ENCODE measurements at regions not wholly inside any gene's neighbourhood (a gene's known extent, or its start where the extent isn't known, plus 50 kb on each side); places are given as distances from the start of the nearest gene placed in this dataset.
"Not testable (repeated sequence)": the region's sequence is repeated elsewhere in the genome, so short reads cannot be mapped to it uniquely, and the experiment has no call there.

DNA sequence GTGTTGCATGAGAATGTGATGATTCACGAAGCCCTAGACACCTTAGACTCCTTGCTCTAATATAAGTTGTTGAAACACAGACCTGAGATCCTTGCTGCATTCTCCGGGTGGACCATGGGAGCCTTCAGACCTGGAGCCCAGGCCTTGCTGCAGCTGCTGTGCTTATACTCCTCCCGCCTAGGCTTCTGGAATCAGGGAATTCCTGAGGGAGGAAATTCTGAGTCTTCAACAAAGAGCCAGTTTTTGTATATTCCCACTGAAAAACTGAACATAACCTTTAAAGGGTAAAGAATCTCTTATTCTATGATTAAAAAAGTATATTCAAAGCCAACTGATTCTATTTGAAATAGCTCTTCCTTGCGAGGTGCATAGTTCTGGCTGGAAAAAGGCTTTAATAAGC is 245.1 kb upstream of the ELAVL2 start:
- DNase-seq: no peak

DNA sequence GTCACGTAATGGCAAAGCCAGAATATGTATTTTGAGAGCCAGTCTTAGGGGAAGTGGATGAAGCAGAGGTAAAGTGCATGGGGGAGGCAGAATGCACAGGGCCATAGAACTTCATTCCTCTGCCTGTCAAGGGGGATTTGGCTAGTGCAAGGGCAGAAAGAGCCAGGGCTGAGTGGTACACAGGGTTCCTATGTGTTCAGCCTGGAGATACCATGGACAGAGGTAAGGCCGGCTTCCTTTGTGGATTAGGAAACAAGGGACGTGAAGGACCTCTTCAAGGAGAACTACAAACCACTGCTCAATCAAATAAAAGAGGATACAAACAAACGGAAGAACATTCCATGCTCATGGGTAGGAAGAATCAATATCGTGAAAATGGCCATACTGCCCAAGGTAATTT is 241.1 kb upstream of the ELAVL2 start:
- DNase-seq: not testable (repeated sequence)

DNA sequence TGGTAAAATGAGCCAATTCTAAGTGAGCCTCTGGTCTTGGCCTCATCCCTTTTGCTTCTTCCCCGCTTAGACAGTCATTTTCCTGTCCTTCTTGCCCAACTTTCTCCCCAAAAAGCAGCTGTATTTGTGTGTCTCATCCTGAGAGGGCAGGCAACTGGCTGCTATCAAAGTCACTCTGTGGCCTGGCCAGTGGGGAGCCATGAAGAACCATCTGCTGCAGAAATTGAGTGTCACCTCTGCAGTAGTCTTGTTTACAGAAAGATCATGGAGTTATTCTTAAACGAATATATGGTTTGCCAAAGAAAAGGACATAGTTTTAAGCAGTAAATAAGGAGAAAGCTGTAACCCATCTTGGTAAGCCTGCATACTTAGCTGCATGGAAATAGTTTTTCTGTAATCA is 233.6 kb upstream of the ELAVL2 start:
- DNase-seq: no peak

DNA sequence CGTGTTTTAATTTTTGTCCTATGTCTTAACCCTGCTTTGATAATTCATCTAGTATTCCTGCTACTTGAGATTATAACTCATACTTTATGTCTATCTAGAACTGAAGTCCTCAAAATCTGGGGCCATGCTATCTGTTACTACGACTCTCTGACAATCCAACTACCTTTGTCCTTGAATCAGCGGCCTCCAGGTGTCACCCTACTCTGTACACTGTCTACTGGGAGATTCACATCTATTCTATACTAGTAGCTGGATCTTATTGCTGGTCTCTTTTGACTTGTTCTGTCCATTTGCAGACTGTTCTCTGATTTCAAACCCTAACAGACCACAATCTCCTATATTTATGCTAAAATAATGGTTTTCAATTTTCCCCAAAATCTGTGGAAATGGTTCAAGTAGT is 225.5 kb upstream of the ELAVL2 start:
- DNase-seq: no peak

DNA sequence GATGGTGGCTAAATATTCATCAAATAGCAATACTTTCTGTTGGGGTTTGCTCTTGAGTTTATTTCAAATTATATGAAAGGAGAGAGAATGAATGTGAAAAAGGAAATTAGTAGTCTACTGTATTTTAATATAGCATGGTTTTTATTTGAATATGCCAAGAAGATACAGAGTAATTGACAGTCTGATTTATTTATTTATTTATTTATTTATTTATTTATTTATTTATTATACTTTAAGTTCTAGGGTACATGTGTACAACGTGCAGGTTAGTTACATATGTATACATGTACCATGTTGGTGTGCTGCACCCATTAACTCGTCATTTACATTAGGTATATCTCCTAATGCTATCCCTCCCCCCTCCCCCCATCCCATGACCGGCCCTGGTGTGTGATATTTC is 224.2 kb upstream of the ELAVL2 start:
- not testable (repeated sequence) for DNase-seq

DNA sequence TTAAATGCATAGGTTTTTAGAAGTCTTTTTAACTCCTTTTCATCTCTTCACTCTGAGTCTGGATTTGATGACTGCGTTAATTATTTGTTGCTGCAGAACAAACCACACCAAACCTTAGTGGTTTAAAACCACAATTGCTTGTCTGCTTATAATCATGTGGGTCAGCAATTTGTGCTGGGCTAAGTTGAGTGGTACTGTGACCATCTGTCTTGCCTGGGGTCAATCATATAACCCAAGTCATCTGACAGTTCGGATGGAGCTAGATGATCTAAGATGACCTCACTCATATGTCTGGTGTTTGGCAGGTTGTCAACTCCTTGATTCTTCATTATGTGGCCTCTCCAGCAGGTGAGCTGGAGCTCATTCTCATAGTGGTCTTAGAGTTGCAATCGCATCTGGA is 219.1 kb upstream of the ELAVL2 start:
- no peak for DNase-seq

DNA sequence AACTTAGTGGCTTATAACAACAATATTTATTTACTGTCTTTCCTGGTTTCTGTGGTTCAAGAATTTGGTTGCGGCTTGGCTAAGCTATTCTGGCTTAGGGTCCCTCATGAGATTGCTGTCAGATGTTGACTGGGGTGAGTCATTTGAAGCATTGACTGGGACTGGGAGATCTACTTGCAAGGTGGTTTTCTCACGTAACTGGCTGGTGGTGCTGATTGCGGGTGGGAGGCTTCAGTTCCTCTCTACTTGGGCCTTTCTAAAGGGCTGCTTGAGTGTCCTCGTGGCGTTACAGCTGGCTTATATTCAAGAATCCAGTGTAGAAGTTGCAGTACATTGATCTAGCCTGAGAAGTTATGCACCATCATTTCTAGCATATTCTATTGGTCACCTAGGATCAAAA is 218.5 kb upstream of the ELAVL2 start:
- DNase-seq: no peak

DNA sequence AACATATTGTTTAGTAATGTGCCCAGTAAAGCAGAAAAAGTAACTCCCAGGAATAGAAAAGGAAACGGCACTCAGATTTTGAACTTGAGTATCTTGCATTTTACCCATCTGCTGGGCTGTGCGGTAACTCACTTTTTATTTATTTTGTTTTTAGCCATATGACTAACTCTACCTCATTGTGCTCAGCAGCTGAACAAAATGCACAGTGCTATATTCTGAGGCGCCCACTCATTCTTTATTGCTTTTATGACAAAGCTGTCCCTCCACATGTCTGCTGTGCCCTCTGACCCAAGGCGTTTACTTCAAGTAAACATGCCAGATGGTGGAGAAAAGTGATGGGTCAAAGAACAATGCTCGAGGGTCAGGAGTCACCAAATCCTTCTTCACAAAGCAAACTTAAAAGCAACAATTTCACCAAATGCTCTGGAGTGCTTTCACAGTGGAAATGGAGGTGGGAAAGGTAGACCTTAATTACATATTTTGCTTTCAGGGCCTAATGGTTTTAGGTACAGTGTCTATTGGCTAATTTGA is 215.2 kb upstream of the ELAVL2 start:
- no peak for DNase-seq

DNA sequence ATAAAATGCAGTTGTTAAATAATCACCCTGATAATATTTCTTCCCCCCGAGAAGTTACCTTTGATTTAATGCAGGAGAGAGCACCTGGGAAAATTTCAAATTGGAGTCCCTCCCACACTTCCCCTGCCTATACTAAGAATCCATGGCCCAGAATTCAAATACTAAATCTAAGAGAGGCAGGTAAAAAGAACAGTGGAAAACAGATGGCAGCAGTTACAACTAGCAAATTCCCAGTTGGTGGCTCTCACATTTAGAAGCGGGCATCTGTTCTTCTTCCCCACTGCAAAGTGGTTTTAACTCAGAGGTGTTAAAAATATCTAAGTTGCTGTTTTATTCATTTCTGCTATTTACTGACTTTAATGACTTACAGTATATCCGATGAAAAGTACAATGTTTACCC is 210.4 kb upstream of the ELAVL2 start:
- DNase-seq: no peak

DNA sequence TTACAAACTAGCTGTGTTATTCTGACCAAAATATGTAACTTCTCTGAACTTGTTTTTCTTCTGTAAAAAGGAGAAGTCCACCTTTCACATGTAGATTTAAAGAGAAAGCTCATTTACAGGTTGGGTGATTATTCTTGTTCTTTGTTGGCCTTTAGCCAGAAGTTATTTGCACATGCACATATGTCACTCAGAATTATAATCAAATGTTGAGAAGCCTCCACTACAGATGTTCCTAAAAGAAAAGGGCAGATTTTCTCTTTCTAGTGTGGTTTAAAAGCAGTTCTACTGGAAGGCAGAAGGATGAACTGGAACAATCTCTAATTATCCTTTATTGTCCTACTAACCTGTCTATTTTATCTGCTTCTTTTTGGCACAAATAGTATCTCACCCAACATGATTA is 209.8 kb upstream of the ELAVL2 start:
- no peak for DNase-seq

DNA sequence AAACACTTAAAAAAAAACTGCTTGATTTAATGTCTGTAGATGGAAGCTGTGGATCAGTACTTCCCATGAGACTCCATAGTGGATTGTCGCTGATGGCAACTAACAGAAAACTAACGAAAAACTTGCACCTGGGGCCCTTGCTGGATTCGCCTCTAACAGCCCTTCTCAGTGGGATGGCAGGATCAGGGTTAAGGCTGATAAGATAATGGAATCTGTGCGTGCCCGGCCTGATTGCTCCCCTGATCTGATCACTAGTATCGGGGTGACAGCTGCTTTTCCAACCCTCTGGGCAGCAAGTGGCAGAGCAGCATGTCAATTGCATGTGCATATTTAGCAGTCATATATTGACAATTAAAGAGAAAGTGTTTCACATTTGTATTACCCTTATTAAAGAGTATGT is 185.8 kb upstream of the ELAVL2 start:
- DNase-seq: no peak

DNA sequence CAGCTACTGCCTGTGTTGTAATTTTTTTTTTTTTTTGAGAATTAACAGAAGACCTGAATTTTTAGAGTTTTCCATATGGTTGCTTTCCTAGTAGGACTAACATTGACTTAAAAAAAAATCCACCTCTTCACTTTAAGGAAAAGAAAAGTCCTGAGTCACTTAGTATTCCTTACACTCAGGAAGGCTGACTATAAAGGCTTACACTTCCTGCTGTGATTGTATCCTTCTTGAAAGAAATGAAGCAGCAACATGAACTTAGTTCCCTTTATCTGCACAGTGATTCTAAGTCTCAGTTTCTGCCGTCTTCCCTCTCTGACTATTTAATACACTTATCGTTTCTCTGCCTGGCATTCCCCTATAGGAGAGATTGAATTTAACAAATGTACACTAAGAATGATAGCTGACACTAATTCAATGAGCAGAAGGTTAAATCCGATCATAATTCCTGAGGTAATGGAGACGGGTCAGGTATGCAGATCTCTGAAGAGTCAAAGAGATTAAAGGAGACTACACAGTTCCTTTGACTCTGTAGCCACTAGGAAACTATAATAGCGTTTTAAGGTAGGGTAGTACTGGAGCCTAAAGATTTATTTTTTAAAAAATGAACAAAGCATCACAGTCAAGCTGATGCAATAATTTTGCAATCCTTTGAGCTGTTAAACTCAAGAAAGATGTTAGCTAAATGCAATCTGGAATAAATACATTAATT is 185.1 kb upstream of the ELAVL2 start:
- DNase-seq: no peak

DNA sequence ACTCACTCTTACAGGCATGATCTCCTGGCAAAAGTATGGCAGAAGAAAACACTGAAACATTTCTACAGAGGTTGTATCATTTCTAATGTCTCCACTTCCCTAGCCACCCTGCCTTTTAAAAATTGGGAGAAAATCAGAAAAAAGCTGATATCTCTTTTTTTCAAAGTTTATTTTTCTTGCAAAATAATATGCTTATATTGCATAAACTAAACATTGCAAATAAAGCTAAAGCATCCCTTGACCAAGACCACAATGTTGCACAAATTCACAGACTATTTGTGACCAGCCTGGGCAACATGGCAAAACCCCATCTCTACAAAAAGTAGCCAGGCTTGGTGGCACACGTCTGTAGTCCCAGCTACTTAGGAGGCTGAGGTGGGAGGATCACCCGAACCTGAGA is 183.3 kb upstream of the ELAVL2 start:
- DNase-seq: no peak

DNA sequence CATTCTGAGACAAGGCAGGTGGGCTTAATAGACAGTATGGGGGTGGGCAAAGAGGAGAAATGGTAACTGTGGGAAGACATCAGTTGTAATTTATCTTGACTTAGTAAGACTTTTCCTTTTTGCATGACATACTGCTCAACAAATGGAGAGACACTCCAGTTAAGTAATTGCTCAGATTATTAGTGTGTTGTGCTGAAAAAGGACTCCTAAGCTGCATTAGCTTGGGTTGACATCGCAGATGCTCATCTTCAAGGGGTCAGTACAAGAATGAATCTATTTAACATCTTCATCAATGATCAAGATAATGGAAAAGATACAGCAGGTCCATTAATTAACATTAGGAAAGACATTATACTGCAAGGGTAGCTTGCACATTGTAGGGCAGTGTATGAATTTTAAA is 181.1 kb upstream of the ELAVL2 start:
- DNase-seq: no peak

DNA sequence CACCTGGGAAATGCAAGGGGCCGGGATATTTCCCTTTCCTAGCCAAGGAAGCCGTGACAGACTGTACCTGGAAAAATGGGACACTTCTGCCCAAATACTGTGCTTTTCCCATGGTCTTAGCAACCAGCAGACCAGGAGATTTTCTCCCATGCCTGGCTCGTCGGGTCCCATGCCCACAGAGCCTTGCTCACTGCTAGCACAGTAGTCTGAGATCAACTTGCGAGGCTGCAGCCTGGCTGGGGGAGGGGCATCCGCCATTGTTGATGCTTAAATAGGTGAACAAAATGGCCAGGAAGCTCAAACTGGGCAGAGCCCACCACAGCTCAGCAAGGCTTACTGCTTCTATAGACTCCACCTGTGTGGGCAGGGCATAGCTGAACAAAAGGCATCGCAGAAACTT is 165.8 kb upstream of the ELAVL2 start:
- not testable (repeated sequence) for DNase-seq

DNA sequence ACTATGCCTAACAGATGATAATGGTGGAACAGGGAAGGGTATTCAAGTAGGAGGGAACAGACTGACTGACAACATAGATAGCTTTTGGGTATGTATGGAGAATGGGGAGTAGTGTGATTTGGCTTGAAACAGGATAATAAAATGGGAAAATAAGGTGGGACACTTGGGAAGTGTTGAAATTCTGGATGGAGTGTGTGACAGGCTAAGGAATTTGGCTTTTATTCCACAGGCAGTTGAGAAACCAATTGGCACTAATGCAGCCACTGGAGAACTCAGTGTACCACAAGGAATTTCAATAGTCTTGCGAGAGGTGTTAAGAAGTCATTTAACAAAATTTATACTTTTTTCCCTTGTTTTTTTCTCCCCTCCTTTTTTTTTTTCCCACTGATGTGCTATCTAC is 153.5 kb upstream of the ELAVL2 start:
- no peak for DNase-seq

DNA sequence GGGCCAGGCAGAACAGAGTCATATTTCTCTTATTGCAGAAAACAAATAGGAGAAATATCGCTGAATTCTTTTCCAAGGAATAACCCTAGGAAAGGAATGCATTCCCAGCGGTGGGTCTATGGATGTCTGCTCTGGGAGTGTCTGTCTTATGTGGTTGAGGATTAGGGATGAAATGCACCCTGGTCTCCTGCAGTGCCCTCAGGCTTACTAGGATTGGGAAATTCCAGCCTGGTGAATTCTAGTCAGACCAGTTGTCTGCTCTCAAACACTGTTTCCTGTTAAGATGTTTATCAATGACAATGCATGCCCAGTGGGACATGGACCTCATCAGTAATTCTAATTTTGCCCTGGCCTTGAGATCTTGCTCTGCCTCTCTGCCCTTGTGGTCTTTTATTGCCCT is 136.1 kb upstream of the ELAVL2 start:
- no peak for DNase-seq

DNA sequence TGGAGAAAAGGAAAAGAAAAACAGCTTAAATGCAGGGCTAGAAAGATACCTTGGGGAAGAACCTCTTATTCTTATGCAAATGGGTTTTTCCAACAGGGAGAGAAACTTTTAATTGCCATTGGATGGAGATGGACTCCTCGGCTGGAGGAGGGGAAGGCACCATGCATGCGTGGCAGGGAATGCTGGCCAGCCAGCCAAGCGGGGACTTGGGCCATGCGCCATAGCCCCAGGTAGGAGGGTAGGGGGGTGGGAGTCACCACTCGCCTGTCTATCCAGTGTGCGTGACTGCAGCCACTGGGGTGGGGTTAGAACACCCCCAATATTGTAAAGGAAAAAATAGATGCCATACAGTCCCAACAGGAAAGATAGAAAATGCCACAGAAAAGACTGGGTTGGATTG is 119.9 kb upstream of the ELAVL2 start:
- DNase-seq: no peak

DNA sequence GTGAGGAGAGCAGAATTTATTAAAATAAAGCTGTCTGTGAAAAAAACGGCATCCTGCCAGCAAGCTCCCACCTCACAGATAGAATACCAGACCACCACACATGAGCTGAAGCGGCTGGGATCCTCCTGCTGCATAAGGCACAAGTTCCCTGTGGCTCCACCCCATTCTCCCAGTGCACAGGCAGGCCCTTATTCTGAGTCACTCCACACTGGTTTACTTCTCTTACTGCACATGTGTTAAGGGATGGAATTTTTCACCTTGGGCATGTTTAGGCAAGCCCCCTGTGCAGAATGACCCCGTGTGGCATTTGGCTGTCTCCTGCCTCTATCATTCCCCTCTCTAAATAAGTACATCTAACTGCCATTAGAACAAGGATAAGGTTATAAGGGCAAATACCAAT is 115.0 kb upstream of the ELAVL2 start:
- no peak for DNase-seq

DNA sequence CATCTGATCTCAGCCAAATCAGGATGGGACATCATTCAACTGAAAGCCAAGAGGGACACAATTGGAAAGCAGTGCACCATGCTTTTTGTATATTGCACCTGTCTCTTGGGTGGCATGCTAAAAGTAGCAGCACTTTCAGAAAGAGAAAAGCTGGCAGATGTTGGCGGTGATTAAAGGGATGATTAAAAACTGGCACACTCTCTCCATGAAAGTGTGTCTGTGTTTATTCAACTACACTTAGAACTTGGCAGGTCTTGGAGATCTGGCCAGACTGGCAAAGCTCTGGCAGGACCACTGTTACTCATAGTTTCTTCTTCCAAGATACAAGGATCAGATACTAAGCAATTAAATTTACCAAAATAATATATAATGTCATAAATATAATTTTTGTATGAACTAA is 112.9 kb upstream of the ELAVL2 start:
- DNase-seq: no peak

DNA sequence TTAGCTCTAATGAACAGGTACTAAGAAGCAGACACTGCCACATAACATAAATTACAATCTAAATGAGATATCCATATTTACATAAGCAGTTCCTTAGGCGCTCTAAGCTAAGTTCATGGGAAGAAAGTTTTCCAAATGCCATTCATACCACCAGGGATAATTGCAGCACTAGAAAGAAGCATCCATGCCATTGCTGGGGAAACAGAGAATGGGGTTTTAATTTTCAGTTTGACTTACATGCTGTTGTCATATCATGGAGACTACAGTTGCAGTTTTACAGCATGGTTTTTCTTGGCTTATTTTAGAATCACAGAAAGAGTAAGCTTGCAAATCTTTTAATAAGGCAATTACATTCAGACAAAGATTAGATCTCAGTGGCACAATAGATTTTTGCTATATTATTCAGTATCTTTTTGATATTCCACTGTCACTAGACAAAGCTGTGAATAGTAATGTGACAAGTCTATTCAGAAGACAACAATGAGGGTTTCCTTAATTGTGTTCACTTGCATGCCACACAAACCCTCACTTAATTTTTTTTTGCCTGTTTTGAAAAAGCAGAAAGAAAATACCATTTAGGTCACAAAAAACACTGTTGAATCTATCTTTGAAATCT is 108.4 kb upstream of the ELAVL2 start:
- DNase-seq: no peak

DNA sequence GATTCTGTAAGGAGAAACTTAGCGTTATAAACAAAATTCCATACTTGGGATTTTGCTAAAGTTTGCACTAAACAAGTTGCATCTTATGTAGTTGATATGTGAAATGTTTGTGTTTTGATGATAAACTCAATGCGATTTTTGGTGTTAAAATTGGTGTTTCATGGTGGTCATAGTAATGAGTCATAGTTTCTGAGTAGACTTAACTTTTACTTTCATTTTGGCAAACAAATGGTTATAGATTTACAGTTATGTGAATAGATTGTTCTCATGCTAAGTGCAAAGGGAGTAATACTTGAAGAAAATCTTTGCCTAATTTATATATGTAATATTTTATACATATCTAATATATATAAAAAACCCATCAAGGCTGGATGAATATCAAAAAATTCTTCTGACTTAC is 107.3 kb upstream of the ELAVL2 start:
- DNase-seq: no peak

DNA sequence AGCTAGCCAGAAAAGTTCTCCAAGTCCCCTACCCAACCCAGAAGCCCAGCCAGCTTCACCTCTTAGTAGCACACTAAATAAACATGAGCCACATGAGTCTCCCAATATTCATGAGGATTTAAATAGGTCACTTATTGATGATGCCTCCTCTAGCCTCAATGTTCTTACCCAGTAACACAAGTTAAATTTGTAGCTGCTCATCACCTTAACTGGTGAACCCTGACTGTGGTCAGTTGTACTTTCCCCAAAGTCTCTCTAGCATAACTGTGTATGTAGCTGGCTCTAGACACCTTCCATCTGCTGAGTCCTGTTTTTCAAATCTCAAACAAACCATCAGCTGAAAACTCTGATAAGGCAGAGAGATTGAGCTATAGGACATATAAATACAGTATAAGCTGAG is 100.3 kb upstream of the ELAVL2 start:
- DNase-seq: no peak

DNA sequence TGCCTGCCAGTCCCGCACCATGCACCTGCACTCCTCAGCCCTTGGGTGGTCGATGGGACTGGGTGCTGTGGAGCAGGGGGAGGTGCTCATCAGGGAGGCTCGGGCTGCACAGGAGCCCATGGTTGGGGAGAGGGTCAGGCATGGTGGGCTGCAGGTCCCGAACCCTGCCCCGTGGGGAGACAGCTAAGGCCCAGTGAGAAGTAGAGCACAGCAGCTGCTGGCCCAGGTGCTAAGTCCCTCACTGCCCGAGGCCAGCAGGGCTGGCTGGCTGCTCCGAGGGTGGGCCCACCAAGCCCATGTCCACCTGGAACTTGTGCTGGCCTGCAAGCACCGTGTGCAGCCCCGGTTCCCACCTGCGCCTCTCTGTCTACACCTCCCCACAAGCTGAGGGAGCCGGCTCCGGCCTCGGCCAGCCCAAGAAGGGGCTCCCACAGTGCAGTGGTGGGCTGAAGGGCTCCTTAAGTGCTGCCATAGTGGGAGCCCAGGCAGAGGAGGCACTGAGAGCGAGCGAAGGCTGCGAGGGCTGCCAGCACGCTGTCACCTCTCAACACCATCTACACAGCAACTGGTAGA is 88.5 kb upstream of the ELAVL2 start:
- no peak for DNase-seq

DNA sequence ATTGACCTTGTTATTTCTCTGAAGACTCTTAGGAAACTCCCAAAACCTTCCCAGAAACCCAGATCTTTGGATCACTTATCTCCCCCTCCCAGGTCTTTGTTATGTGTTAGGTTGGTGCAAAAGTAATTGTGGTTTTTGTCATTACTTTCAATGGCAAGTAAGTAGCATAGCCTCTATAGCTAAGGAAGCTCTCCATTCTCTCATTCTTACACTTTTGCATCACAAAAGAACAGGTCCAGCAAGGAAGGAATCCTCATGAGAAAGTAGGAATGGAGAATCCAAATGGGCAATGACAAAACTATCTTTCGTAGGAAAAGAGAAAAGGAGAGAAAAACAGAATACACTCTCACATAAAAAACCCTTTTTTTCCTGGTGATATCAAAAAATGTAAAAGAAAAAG is 81.3 kb upstream of the ELAVL2 start:
- no peak for DNase-seq

Measured in activated CD4-positive, alpha-beta T cell treated with anti-CD3 and anti-CD28 coated beads, Interleukin-2, Interleukin-6, amounts not matched to agents 100 ng/mL and 50 ng/mL, durations not matched to agents 16 hours and 8 hours (primary cell).